ENCODE measurements at regions not wholly inside any gene's neighbourhood (a gene's known extent, or its start where the extent isn't known, plus 50 kb on each side); places are given as distances from the start of the nearest gene placed in this dataset.

- TF ChIP-seq, protein P1, sequence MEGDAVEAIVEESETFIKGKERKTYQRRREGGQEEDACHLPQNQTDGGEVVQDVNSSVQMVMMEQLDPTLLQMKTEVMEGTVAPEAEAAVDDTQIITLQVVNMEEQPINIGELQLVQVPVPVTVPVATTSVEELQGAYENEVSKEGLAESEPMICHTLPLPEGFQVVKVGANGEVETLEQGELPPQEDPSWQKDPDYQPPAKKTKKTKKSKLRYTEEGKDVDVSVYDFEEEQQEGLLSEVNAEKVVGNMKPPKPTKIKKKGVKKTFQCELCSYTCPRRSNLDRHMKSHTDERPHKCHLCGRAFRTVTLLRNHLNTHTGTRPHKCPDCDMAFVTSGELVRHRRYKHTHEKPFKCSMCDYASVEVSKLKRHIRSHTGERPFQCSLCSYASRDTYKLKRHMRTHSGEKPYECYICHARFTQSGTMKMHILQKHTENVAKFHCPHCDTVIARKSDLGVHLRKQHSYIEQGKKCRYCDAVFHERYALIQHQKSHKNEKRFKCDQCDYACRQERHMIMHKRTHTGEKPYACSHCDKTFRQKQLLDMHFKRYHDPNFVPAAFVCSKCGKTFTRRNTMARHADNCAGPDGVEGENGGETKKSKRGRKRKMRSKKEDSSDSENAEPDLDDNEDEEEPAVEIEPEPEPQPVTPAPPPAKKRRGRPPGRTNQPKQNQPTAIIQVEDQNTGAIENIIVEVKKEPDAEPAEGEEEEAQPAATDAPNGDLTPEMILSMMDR (conservative IDR thresholded peaks at IDR 0.05; ENCODE audit: low read length), result no peak
- no peak for TF ChIP-seq EZH2phosphoT487 (IDR thresholded peaks at IDR 0.05; ENCODE audit: borderline replicate concordance)
Observed at GRCh38 chr12:28083840-28084678, 106.2 kb upstream of the CCDC91 start.
